Stimulated activated CD8-positive, alpha-beta memory T cell treated with anti-CD3 and anti-CD28 coated beads, Interleukin-2, amount 100 ng/mL, for 48 hours (primary cell): ENCODE measurements at regions not wholly inside any gene's neighbourhood (a gene's known extent, or its start where the extent isn't known, plus 50 kb on each side); places are given as distances from the start of the nearest gene placed in this dataset.

Experiments
- DNase-seq, 2 donors: peaks; one replicate each; pipeline ENCODE4 v3.0.0-alpha.2; 2020; ENCODE audit warnings: low read depth in 2 of 2

DNA sequence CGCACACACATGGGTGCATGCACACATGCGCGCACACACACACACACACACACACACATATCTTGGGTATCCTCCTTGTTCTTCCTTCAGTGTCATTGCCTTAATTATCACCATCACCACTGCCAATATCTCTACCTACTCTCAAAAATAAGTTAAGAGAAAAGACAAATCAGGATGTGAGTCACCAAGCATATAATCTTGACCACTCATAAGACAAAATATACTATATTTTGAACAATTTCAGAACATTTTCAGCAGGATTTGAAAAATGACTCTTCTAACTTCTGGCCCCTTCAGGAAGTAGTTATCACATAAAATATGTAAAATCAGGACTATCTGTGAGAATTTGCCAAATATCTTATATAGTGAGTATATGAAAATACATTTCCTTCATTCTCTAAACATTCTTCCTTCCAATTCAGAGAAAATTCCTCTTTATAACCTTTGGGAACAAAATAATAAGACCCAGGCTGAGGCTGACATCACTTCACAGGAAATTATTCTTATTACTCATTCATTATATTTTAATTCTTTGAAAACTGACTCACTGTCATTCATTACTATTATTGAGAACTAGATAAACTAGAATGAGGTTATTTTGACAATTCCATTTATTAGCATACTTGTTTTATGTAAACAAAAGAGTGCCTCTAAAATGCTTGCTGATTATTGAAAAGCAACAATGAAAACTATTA lies 772.0 kb upstream of the ACO1 start:
- DNase-seq = no peak

DNA sequence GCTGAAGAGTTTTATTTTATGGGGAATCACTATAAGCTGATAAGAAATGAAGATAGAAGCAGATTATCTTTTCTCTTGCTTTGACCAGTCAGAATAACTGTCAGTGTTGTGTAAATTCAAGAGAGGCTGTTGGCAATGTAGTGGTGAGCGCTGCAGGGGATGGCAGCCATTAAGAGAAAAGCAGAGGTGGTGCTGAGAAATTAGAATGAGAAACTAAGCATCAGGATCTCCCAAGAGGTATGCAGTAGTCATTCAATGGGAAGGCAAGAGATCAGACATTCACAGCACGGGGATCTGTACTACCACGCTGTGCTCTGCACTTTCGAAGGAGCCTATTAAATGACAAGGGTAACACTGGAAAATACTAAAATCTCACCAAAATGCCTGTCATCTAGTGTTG lies 768.5 kb upstream of the ACO1 start:
- DNase-seq = no peak

DNA sequence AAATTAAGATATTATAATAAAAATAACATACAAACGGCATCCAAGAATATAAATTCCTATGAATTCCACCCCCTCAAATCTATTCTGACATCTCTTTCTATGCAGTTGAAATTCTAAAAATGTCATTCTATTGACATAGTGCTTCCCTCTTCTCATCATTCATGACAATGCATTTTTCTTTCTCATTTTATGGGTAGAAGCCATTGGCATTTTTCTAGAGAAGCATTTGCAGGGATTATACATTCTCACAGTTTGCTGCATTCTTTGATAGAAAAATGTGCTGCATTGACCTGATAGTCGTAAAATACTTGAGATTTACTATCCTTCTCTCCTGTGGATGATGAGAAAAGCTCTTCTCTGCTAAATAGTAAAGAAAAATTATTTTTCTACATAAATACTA lies 760.9 kb upstream of the ACO1 start:
- DNase-seq = no peak

- no peak for DNase-seq
Observed at GRCh38 chr9:31629292-31629691, 755.2 kb upstream of the ACO1 start.

DNA sequence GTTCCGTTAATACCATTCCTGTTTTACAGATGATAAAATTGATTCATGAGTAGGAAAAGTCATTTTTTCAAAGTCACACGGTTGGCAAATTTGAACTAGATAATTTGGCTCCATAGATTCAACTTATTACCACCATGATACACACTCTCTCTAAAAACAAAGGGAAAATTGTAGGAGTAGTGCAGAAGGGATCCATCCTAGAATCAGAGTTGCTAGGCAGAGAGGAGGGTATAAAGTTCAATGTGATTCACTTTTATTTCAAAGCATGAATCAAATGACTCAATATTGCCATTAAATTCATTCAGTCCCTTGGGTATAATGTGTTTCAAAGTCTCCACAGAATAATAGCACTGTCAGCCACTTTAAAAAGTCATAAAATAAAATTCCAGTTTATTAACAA lies 747.2 kb upstream of the ACO1 start:
- no peak for DNase-seq

- DNase-seq = no peak
Observed at GRCh38 chr9:31637861-31638260, 746.6 kb upstream of the ACO1 start.

DNA sequence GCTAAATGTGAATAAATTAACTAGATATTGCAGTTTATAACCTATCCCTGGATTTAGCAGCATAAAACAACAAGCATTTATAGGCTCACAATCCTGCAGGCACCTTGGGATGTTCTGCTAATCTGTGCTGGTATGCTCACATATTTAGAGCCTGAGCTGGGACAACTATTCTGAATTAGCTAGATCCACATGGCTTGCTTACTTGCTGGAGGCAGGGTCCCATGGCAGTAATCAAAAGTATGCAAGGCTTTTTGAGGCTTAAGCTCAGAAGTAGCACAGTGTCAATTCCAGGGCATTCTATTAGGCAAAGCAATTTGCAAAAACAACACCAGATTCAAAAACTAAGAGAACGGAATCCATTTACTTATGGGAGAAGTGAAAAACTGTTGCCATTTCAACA lies 745.0 kb upstream of the ACO1 start:
- DNase-seq = no peak

- no peak for DNase-seq
Observed at GRCh38 chr9:31669311-31669710, 715.1 kb upstream of the ACO1 start.

DNA sequence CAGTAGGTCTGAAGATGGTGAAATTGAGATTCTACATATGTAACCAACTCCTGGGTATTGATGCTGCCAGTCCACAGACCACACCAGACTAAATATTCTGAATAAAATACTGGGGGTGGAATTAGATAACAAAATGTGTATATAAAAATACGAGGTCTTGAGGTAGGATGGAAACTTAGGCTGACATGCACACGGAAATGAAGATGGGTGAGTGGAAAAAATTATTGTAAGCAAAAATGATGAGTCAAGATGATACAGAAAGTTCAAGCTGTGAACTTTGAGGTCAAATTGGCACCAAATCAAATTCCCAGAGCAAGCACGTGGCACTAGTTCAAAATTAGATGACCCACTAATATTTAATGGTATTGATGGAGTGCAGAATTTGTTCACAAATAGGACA lies 713.4 kb upstream of the ACO1 start:
- DNase-seq = no peak

DNA sequence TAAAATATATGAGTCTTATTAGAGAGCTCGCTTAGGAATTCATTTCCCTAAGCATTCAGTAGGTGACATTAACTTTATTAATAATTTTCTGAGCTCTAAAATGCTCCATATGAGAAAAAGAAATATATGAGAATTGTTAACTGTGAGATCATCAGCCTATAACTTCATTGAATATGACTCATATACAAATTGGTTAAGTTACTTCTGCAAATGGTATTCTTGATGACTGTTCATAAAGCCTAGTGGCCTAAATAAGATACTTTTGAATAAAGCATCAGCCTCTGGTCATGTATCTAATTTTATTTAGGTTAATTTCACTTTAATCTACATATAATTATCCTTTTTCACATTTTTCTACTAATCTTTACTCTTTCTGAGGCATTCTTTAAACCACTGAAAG lies 710.2 kb upstream of the ACO1 start:
- no peak for DNase-seq

- DNase-seq = no peak
Observed at GRCh38 chr9:31677415-31677814, 707.0 kb upstream of the ACO1 start.

GRCh38 chr9:31677877-31678276 lies 706.6 kb upstream of the ACO1 start:
- DNase-seq = no peak

GRCh38 chr9:31683116-31683515 lies 701.3 kb upstream of the ACO1 start:
- no peak for DNase-seq

DNA sequence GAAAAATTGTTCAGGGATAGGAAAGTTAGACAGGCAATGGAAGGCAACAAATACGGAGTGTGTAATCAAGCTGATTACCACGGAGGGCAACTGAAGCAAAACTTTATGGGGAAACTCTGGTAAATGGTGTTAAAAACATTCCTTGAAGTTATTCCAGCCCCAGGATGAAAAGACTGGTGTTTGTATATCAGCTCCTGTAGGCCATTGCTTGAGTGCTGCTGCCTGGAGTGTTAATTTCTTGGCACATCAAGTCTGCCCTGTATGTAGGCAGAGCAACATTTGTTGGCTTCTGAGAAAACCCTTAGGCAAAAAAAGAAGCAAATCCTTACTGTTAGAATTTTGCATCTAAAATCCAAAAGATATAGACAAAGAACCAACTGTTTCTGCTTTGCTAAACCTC lies 686.5 kb upstream of the ACO1 start:
- no peak for DNase-seq

DNA sequence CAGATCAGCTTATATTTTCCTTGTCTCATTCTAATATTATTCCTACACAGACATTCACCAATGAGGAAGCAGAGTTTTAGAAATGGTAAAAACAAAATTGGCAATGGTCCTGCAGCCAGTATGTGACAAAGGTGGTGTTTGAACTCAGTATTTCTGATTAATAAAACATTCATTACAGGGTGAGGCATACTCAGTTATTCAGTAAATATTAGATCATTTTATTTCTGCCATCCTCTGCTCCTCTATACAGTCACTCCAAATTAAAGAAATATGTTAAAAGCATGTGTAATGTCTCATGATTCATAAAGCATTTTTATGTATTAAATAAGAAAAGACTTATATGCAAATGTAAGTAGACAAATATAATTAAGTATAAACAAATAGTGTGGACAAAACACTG lies 684.6 kb upstream of the ACO1 start:
- no peak for DNase-seq

DNA sequence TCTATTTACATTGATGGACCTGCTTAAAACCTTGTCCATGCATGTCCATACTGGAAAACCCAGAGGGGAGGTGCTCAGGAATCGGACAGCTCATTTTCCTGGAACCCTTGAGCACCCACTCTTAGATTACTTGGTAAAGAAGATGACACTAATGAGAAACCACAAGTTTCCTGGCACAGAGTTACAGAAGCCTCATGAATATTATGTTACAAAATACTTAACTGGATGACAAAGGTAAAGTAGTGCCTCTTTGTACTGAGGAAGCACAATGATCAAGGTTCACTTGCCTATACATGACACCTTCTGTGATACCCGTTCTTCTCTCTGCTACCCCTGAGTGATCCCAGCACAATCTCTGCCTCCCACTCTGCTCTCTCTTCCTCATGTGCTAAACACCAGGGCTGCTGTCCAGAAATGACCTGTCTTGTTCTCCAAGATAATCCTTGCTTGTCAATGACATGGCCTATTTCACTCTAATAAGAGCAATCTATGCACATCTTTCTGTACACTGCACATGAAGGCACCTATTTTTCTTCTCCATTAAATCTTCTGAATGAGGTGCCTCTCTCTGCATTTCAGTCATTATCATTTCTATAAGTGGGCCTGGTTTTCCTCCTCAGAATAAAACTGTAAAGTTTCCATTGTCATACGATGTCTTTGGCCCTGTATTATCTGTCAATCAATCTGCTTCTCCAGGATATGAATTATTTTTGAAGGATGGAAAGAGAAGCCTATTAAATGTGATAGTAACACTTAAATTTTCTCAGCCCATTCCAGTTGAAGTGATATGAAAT lies 684.0 kb upstream of the ACO1 start:
- DNase-seq = no peak

- no peak for DNase-seq
Observed at GRCh38 chr9:31702957-31703356, 681.5 kb upstream of the ACO1 start.

DNA sequence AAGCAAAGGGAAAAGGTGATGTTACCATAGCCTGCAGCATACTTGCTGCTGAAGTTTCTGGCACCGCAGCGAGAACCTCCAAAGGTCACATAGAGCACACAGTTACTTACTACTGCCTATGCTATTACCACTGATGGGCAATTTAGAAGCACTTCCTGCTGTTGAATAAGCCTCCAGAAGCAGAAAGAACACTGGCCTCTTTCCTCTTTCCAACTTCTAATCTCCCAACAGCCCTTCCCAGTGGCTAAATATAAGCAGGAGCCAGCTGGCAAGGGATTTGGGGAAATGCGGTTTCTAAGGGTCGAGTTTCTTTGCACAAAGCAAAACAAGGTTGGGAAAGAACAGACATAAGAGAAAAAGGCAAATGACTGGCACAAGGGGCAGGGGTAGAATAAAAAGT lies 669.2 kb upstream of the ACO1 start:
- DNase-seq = no peak

GRCh38 chr9:31719262-31719661 lies 665.2 kb upstream of the ACO1 start:
- no peak for DNase-seq

DNA sequence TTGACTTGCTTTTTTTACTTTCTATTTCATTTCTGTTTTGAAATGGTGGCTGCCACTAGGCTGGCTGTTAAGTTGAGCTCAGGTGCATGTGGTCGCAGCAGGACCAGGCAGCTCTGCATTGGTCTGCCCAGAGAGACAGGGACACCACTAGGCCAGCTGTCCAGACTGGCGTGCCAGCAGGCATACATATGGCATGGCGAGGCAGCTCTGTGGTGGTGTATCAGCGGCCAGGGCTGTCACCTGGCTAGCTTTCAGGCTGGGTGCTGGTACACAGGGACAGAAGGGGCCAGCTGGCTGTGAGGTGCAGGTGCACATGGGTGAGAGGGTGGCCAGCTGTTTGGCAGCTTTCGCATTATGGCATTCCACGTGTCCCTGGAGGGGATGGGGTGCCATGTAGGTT lies 654.0 kb upstream of the ACO1 start:
- no peak for DNase-seq

DNA sequence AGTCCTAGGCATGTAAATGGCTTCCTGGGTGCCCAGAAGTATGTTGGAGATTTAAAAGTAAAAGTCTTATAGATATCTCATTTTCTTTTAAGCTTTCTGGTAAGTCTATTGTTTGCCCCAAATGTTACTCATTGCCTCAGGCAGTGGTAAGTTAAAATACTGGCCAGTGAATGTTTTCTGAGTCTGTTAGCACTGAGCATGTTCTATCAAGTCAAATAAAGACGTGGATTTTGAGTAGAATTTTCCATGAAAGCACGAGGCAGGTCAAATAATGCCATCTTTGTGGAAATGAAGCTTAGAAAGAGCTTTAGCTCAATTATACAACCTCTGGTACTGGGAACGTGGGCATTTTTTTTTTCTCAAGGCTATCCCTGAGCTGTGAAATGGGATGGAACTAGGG lies 651.3 kb upstream of the ACO1 start:
- no peak for DNase-seq

- no peak for DNase-seq
Observed at GRCh38 chr9:31736581-31737179, 647.8 kb upstream of the ACO1 start.

DNA sequence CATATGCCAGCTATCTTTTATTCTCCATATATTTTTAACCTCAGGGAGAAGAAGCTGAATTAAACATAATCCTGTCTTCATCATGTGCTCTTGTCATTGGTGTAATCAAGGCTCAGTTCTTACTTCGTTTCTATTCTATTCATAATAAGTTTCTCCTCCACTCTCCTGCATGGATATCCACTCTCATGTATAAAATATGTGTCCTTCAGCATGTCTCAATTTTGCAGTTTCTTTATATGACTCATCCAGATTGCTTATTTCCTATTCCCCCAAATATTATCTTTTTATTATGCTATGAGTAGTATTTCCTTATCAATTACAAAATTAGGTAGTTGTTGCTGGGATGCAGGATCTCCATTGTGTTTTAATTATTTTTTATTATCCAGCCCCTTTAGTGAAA lies 643.7 kb upstream of the ACO1 start:
- DNase-seq = no peak
